ENCODE measurements at regions not wholly inside any gene's neighbourhood (a gene's known extent, or its start where the extent isn't known, plus 50 kb on each side); places are given as distances from the start of the nearest gene placed in this dataset.

DNA sequence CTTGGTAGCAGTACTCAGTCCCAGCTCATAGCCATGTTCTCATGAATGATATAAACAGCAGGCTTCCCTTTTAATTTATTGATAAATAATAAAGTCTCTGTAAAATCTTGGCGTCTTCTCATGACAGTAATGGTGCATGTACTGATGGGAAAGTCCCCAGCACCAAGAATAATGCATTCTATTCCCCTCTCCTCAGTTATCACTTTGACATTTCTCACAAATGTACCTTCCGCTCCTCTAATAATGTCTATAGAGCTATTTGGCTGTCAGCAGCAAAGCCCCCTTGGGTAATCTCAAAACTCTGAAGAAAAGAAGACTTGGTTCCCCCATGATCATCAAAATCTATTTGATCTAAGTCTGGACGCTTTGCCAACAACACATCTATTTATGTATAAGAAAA is 185.0 kb upstream of the SPTLC3 start:
- Histone ChIP-seq H3K4me1 (ENCODE audit: control insufficient read depth, extremely low read depth, insufficient read depth, low read length) (no peaks in the 10 kb centered on the region), H3K36me3 (ENCODE audit: control insufficient read depth, insufficient read depth, low read length) (no peaks in the 10 kb centered on the region), H4K20me1 (ENCODE audit: control insufficient read depth, extremely low read depth, insufficient read depth, low read length) (no peaks in the 10 kb centered on the region), H3K9ac (ENCODE audit: insufficient read depth, low read length) (no peak overlapping the region), H3K4me3 (replicated peaks in 1 of 4; ENCODE audit: control extremely low read depth in 1 of 4, insufficient read depth in 1 of 4, low read depth in 3 of 4, low read length in 4 of 4) (no peak overlapping the region), H3K79me2 (ENCODE audit: control insufficient read depth, insufficient read depth, low read length) (no peaks in the 10 kb centered on the region), H3K9me3 (ENCODE audit: control insufficient read depth, insufficient read depth, low read depth, low read length) (no peaks in the 10 kb centered on the region), H3K27ac (ENCODE audit: insufficient read depth, low read length) (no peak overlapping the region), H3K4me2 (ENCODE audit: extremely low read depth, insufficient read depth, low read length) (no peak overlapping the region), H2AFZ (ENCODE audit: low read length) (no peak overlapping the region), H3K27me3 (ENCODE audit: control insufficient read depth, insufficient read depth, low read length) (no peaks in the 10 kb centered on the region)
- no peak for TF ChIP-seq CTCF (conservative IDR thresholded peaks at IDR 0.05 in 1 of 2, IDR thresholded peaks at IDR 0.05 in 1 of 2; ENCODE audit: low read depth in 1 of 2, low read length in 2 of 2)
- no peak for TF ChIP-seq EZH2 (IDR thresholded peaks at IDR 0.05; ENCODE audit: low read length, missing control alignments)
- no peak for DNase-seq (ENCODE audit: low read depth in 2 of 2)

- H3K9me3 ChIP-seq (ENCODE audit: control insufficient read depth, insufficient read depth, low read depth, low read length): no peaks in the 10 kb centered on the region
- no peak overlapping the region for H3K4me2 ChIP-seq (ENCODE audit: extremely low read depth, insufficient read depth, low read length)
- H3K4me1 ChIP-seq (ENCODE audit: control insufficient read depth, extremely low read depth, insufficient read depth, low read length): no peaks in the 10 kb centered on the region
- no peak overlapping the region for H2AFZ ChIP-seq (ENCODE audit: low read length)
- no peaks in the 10 kb centered on the region for H3K36me3 ChIP-seq (ENCODE audit: control insufficient read depth, insufficient read depth, low read length)
- no peaks in the 10 kb centered on the region for H3K27me3 ChIP-seq (ENCODE audit: control insufficient read depth, insufficient read depth, low read length)
- TF ChIP-seq EZH2 (IDR thresholded peaks at IDR 0.05; ENCODE audit: low read length, missing control alignments) (no peak), CTCF (conservative IDR thresholded peaks at IDR 0.05 in 1 of 2, IDR thresholded peaks at IDR 0.05 in 1 of 2; ENCODE audit: low read depth in 1 of 2, low read length in 2 of 2) (no peak)
- no peaks in the 10 kb centered on the region for H4K20me1 ChIP-seq (ENCODE audit: control insufficient read depth, extremely low read depth, insufficient read depth, low read length)
- no peak for DNase-seq (ENCODE audit: low read depth in 2 of 2)
- H3K79me2 ChIP-seq (ENCODE audit: control insufficient read depth, insufficient read depth, low read length): no peaks in the 10 kb centered on the region
- no peak overlapping the region for H3K9ac ChIP-seq (ENCODE audit: insufficient read depth, low read length)
- no peak overlapping the region for H3K27ac ChIP-seq (ENCODE audit: insufficient read depth, low read length)
- H3K4me3 ChIP-seq (replicated peaks in 1 of 4; ENCODE audit: control extremely low read depth in 1 of 4, insufficient read depth in 1 of 4, low read depth in 3 of 4, low read length in 4 of 4): no peak overlapping the region
These were observed 184.2 kb upstream of the SPTLC3 start for GRCh38 chr20:12824328-12825225.

- no peak overlapping the region for H3K4me2 ChIP-seq (ENCODE audit: extremely low read depth, insufficient read depth, low read length)
- no peak overlapping the region for H3K27ac ChIP-seq (ENCODE audit: insufficient read depth, low read length)
- no peaks in the 10 kb centered on the region for H3K36me3 ChIP-seq (ENCODE audit: control insufficient read depth, insufficient read depth, low read length)
- H3K4me1 ChIP-seq (ENCODE audit: control insufficient read depth, extremely low read depth, insufficient read depth, low read length): no peaks in the 10 kb centered on the region
- H2AFZ ChIP-seq (ENCODE audit: low read length): no peak overlapping the region
- no peak for TF ChIP-seq CTCF (conservative IDR thresholded peaks at IDR 0.05 in 1 of 2, IDR thresholded peaks at IDR 0.05 in 1 of 2; ENCODE audit: low read depth in 1 of 2, low read length in 2 of 2)
- no peak for TF ChIP-seq EZH2 (IDR thresholded peaks at IDR 0.05; ENCODE audit: low read length, missing control alignments)
- no peaks in the 10 kb centered on the region for H3K27me3 ChIP-seq (ENCODE audit: control insufficient read depth, insufficient read depth, low read length)
- no peak overlapping the region for H3K9ac ChIP-seq (ENCODE audit: insufficient read depth, low read length)
- no peak for DNase-seq (ENCODE audit: low read depth in 2 of 2)
- no peaks in the 10 kb centered on the region for H4K20me1 ChIP-seq (ENCODE audit: control insufficient read depth, extremely low read depth, insufficient read depth, low read length)
- H3K79me2 ChIP-seq (ENCODE audit: control insufficient read depth, insufficient read depth, low read length): no peaks in the 10 kb centered on the region
- H3K4me3 ChIP-seq (replicated peaks in 1 of 4; ENCODE audit: control extremely low read depth in 1 of 4, insufficient read depth in 1 of 4, low read depth in 3 of 4, low read length in 4 of 4): no peak overlapping the region
- H3K9me3 ChIP-seq (ENCODE audit: control insufficient read depth, insufficient read depth, low read depth, low read length): no peaks in the 10 kb centered on the region
These were observed 183.6 kb upstream of the SPTLC3 start for GRCh38 chr20:12825226-12825595.
